Activated T-helper 1 cell treated with Interleukin-2 at 50 U/mL for 16 hours (primary cell): ENCODE measurements at regions not wholly inside any gene's neighbourhood (a gene's known extent, or its start where the extent isn't known, plus 50 kb on each side); places are given as distances from the start of the nearest gene placed in this dataset.

Experiments
- DNase-seq: peaks from one replicate; pipeline ENCODE4 v3.0.0-alpha.2; 2020; ENCODE audit warnings: low read depth

GRCh38 chr3:14336749-14337598 is 65.4 kb upstream of the SLC6A6 start:
- DNase-seq, result no peak

- DNase-seq, result no peak
Observed at GRCh38 chr3:14337828-14338227, 64.6 kb upstream of the SLC6A6 start.

GRCh38 chr3:14338242-14338641 is 64.2 kb upstream of the SLC6A6 start:
- no peak for DNase-seq

GRCh38 chr3:14338898-14339458 is 63.4 kb upstream of the SLC6A6 start:
- DNase-seq, result no peak

GRCh38 chr3:14340960-14341708 is 61.3 kb upstream of the SLC6A6 start:
- DNase-seq, result no peak

- no peak for DNase-seq
Observed at GRCh38 chr3:14343338-14344112, 58.9 kb upstream of the SLC6A6 start.

- no peak for DNase-seq
Observed at GRCh38 chr3:14344351-14344750, 58.1 kb upstream of the SLC6A6 start.

- no peak for DNase-seq
Observed at GRCh38 chr3:14345496-14346150, 56.8 kb upstream of the SLC6A6 start.

- DNase-seq, result no peak
Observed at GRCh38 chr3:14346191-14346590, 56.2 kb upstream of the SLC6A6 start.

GRCh38 chr3:14346642-14347041 is 55.8 kb upstream of the SLC6A6 start:
- DNase-seq, result no peak

GRCh38 chr3:14347110-14347509 is 55.3 kb upstream of the SLC6A6 start:
- DNase-seq, result no peak

GRCh38 chr3:14351617-14352001 is 50.8 kb upstream of the SLC6A6 start:
- no peak for DNase-seq

- DNase-seq, result no peak
Observed at GRCh38 chr3:14352002-14352627, 50.3 kb upstream of the SLC6A6 start.
